ENCODE measurements at regions not wholly inside any gene's neighbourhood (a gene's known extent, or its start where the extent isn't known, plus 50 kb on each side); places are given as distances from the start of the nearest gene placed in this dataset.
"Not testable (repeated sequence)": the region's sequence is repeated elsewhere in the genome, so short reads cannot be mapped to it uniquely, and the experiment has no call there.

DNA sequence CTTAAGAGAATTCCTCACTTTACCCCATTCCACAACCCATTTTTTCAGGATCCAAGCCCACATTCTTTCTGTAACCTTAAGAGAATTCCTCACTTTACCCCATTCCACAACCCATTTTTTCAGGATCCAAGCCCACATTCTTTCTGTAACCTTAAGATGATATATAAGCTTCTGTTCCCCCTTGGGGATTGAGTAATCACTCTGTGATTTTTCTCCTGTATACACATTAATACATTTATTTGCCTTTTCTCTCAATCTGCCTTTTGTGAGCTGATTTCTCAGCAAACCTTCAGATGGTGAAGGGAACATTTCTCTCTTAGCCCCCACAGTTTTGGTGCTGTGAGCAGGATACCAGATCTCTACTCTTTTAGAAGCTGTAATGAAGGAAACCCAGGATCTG, 494.1 kb downstream of the TMEM135 start:
- TF ChIP-seq CTCF (conservative IDR thresholded peaks at IDR 0.05 in 1 of 2, IDR thresholded peaks at IDR 0.05 in 1 of 2; ENCODE audit: low read depth in 1 of 2, low read length in 2 of 2); EZH2 (IDR thresholded peaks at IDR 0.05; ENCODE audit: low read length, missing control alignments): not testable (repeated sequence)
